SK-N-SH (cell line): ENCODE measurements at regions not wholly inside any gene's neighbourhood (a gene's known extent, or its start where the extent isn't known, plus 50 kb on each side); places are given as distances from the start of the nearest gene placed in this dataset.

Experiments
- CTCF ChIA-PET: fragments of 300-600, 350-600 bp; formaldehyde crosslinking; extraction: SDS; loops from one replicate; lab custom pipeline; 2021; lab: Yijun Ruan, JAX
- POLR2A ChIA-PET: fragments of 350-600 bp; sonication (Branson Sonifier 250); formaldehyde crosslinking; extraction: SDS; loops from one replicate; lab custom pipeline; 2020; ENCODE audit warnings: antibody characterized with exemption, inconsistent platforms; lab: Yijun Ruan, JAX
- DNase-seq: peaks from one replicate; pipeline ENCODE4 v3.0.0; 2012
- H2AFZ ChIP-seq: fragments of 200-600 bp; sonication (generic); 2 replicates; pipeline ENCODE4 v1.8.1; 2016; ENCODE audit warnings: antibody characterized with exemption, mild to moderate bottlenecking, low read depth
- H3F3A ChIP-seq: fragments of 200-600 bp; sonication (generic); replicated peaks from 2 replicates; pipeline ENCODE3; 2016; ENCODE audit warnings: antibody characterized with exemption, mild to moderate bottlenecking; ENCODE audit not compliant: insufficient read depth
- H3K27ac ChIP-seq, 2 experiments: fragments of 200-500 bp in 1 of 2; fragments of 200-600 bp in 1 of 2; sonication (Bioruptor generic) in 1 of 2; sonication (generic), shearing (Covaris generic) in 1 of 2; 2 replicates each; pipeline versions ENCODE4 v1.5.1 to v1.6.1; 2014 to 2016; ENCODE audit warnings: low read depth in 2 of 2, inconsistent platforms in 1 of 2, low read length in 1 of 2, mild to moderate bottlenecking in 1 of 2, mixed read lengths in 1 of 2
- H3K27me3 ChIP-seq: fragments of 200-600 bp; sonication (generic), shearing (Covaris generic); 2 replicates; pipeline ENCODE4 v1.6.1; 2016; ENCODE audit warnings: mixed run types; ENCODE audit not compliant: insufficient read depth
- H3K36me3 ChIP-seq, 2 experiments: fragments of 200-500 bp in 1 of 2; fragments of 200-600 bp in 1 of 2; sonication (Bioruptor generic) in 1 of 2; sonication (generic) in 1 of 2; replicated peaks in 1 of 2; 2 replicates each; pipeline versions ENCODE3 to v1.5.1; 2014 to 2016; ENCODE audit warnings: low read length in 1 of 2, mild to moderate bottlenecking in 1 of 2; ENCODE audit not compliant: insufficient read depth in 2 of 2, control insufficient read depth in 1 of 2
- H3K4me1 ChIP-seq, 2 experiments: fragments of 200-500 bp in 1 of 2; fragments of 200-600 bp in 1 of 2; sonication (Bioruptor generic) in 1 of 2; sonication (generic), shearing (Covaris generic) in 1 of 2; 2 replicates each; pipeline versions ENCODE4 v1.5.1 to v1.6.1; 2014 to 2016; ENCODE audit warnings: low read depth in 1 of 2, low read length in 1 of 2, mixed run types in 1 of 2; ENCODE audit not compliant: insufficient read depth in 2 of 2, control insufficient read depth in 1 of 2
- H3K4me2 ChIP-seq: fragments of 200-600 bp; sonication (generic), shearing (Covaris generic); 2 replicates; pipeline ENCODE4 v1.6.1; 2017; ENCODE audit warnings: mixed run types
- H3K4me3 ChIP-seq, 2 experiments: fragments of 200-500 bp in 1 of 2; fragments of 200-600 bp in 1 of 2; sonication (Bioruptor generic) in 1 of 2; sonication (generic), shearing (Covaris generic) in 1 of 2; 2 replicates each; pipeline versions ENCODE4 v1.5.1 to v1.8.1; 2014 to 2016; ENCODE audit warnings: low read depth in 2 of 2, inconsistent platforms in 1 of 2, low read length in 1 of 2, mild to moderate bottlenecking in 1 of 2, mixed read lengths in 1 of 2, moderate library complexity in 1 of 2
- H3K79me2 ChIP-seq: fragments of 200-600 bp; sonication (generic); 2 replicates; pipeline ENCODE4 v1.8.1; 2017; ENCODE audit warnings: mild to moderate bottlenecking; ENCODE audit not compliant: insufficient read depth
- H3K9ac ChIP-seq: fragments of 200-600 bp; sonication (generic); 2 replicates; pipeline ENCODE4 v1.6.1; 2017; ENCODE audit warnings: mixed run types
- H3K9me2 ChIP-seq: fragments of 200-600 bp; sonication (generic); 2 replicates; pipeline ENCODE4 v1.6.1; 2017; ENCODE audit warnings: mixed run types
- H3K9me3 ChIP-seq: fragments of 200-600 bp; sonication (generic); 2 replicates; pipeline ENCODE4 v1.6.1; 2017; ENCODE audit warnings: mixed run types, mild to moderate bottlenecking, moderate library complexity
- H4K20me1 ChIP-seq: fragments of 200-600 bp; sonication (generic); 2 replicates; pipeline ENCODE4 v1.6.1; 2017; ENCODE audit warnings: mild to moderate bottlenecking, mixed run types; ENCODE audit not compliant: insufficient read depth
- EP300 ChIP-seq, 2 experiments: IDR thresholded peaks; 2 replicates each; pipeline versions ENCODE4 v1.4.0 to v1.6.1; 2012; ENCODE audit warnings: borderline replicate concordance in 1 of 2, low read depth in 1 of 2, low read length in 1 of 2
- EZH2phosphoT487 ChIP-seq: fragments of 200-600 bp; sonication (generic); IDR thresholded peaks from 2 replicates; pipeline ENCODE4 v1.6.1; 2017; ENCODE audit warnings: low read depth, mixed run types, mild to moderate bottlenecking, antibody characterized with exemption, moderate library complexity, borderline replicate concordance
- FOSL2 ChIP-seq: IDR thresholded peaks from 2 replicates; pipeline ENCODE4 v1.4.0; 2012; ENCODE audit warnings: low read depth, mild to moderate bottlenecking, moderate library complexity, borderline replicate concordance
- FOXM1 ChIP-seq: IDR thresholded peaks from 2 replicates; pipeline ENCODE4 v1.4.0; 2012; ENCODE audit warnings: low read depth, mild to moderate bottlenecking
- IRF3 ChIP-seq: fragments of 150-350 bp; IDR thresholded peaks from 2 replicates; pipeline ENCODE4 v1.6.1; 2016; ENCODE audit warnings: mild to moderate bottlenecking, low read depth, low read length
- JUND ChIP-seq: IDR thresholded peaks from 2 replicates; pipeline ENCODE4 v1.4.0; 2012
- MAX ChIP-seq: IDR thresholded peaks from 2 replicates; pipeline ENCODE4 v1.4.0; 2012; ENCODE audit warnings: low read depth
- MXI1 ChIP-seq: IDR thresholded peaks from 2 replicates; pipeline ENCODE4 v1.6.1; 2012; ENCODE audit warnings: mild to moderate bottlenecking, low read depth, low read length, improper control_type of control experiment
- NFIC ChIP-seq: IDR thresholded peaks from 2 replicates; pipeline ENCODE4 v1.4.0; 2012; ENCODE audit warnings: borderline replicate concordance
- NRF1 ChIP-seq: IDR thresholded peaks from 2 replicates; pipeline ENCODE4 v1.6.1; 2012; ENCODE audit warnings: low read depth, mild to moderate bottlenecking, low read length
- PBX3 ChIP-seq: IDR thresholded peaks from 2 replicates; pipeline ENCODE4; 2012
- POLR2AphosphoS5 ChIP-seq: IDR thresholded peaks from 2 replicates; pipeline ENCODE4 v1.6.1; 2012; ENCODE audit warnings: low read depth, low read length
- RAD21 ChIP-seq: IDR thresholded peaks from 2 replicates; pipeline ENCODE4 v1.6.1; 2012; ENCODE audit warnings: mild to moderate bottlenecking, low read length
- RCOR1 ChIP-seq: fragments of 150-350 bp; IDR thresholded peaks from 2 replicates; pipeline ENCODE4 v1.6.1; 2017; ENCODE audit warnings: antibody characterized with exemption, low read length
- RFX5 ChIP-seq: IDR thresholded peaks from 2 replicates; pipeline ENCODE4 v1.6.1; 2012; ENCODE audit warnings: mild to moderate bottlenecking, improper control_type of control experiment, low read length
- SIN3A ChIP-seq: IDR thresholded peaks from 2 replicates; pipeline ENCODE4 v1.6.1; 2012; ENCODE audit warnings: low read depth, mild to moderate bottlenecking, low read length, moderate library complexity, borderline replicate concordance
- TAF1 ChIP-seq: IDR thresholded peaks from 2 replicates; pipeline ENCODE4 v1.6.1; 2012; ENCODE audit warnings: low read depth, mild to moderate bottlenecking, low read length, moderate library complexity, borderline replicate concordance
- TCF12 ChIP-seq: IDR thresholded peaks from 2 replicates; pipeline ENCODE4 v1.4.0; 2012
- USF2 ChIP-seq: fragments of 150-350 bp; IDR thresholded peaks from 2 replicates; pipeline ENCODE4 v1.6.1; 2017; ENCODE audit warnings: antibody characterized with exemption, low read length, low read depth, borderline replicate concordance
- ZBTB33 ChIP-seq: IDR thresholded peaks from 2 replicates; pipeline ENCODE4 v1.4.0; 2012; ENCODE audit warnings: low read depth, borderline replicate concordance
- WGBS: methylation state at CpG from one replicate; pipeline ENCODE4 v1.1.6; 2017; ENCODE audit warnings: low lambda C conversion rate; 5-methylcytosine and 5-hydroxymethylcytosine counted together

- ChIA-PET CTCF (no interaction called here), POLR2A (no interaction called here)
- Histone ChIP-seq H3K4me2 (no peak overlapping the region), H3K27ac (no peak overlapping the region), H3K36me3 (no peaks in the 10 kb centered on the region), H3K79me2 (no peaks in the 10 kb centered on the region), H2AFZ (no peak overlapping the region), H3K9me2 (no peaks in the 10 kb centered on the region), H3K4me1 (no peaks in the 10 kb centered on the region), H3K27me3 (no peaks in the 10 kb centered on the region), H4K20me1 (no peaks in the 10 kb centered on the region), H3K9me3 (no peaks in the 10 kb centered on the region), H3F3A (no peaks in the 10 kb centered on the region), H3K4me3 (no peak overlapping the region), H3K9ac (no peak overlapping the region)
- 100% methylated on average over 1 of the region's 1 CpG for WGBS
- TF ChIP-seq TCF12 (no peak), RAD21 (no peak), FOXM1 (no peak), MXI1 (no peak), TAF1 (no peak), FOSL2 (no peak), RCOR1 (no peak), USF2 (no peak), ZBTB33 (no peak), PBX3 (no peak), EZH2phosphoT487 (no peak), RFX5 (no peak), MAX (no peak), NFIC (no peak), POLR2AphosphoS5 (no peak)
- no peak for DNase-seq
Measured at GRCh38 chr3:25367025-25367424, 61.0 kb upstream of the RARB start.

- no peak for DNase-seq
- no peaks in the 10 kb centered on the region for H3K36me3 ChIP-seq
- no peaks in the 10 kb centered on the region for H4K20me1 ChIP-seq
- no peaks in the 10 kb centered on the region for H3F3A ChIP-seq
- no peak overlapping the region for H3K4me2 ChIP-seq
- H2AFZ ChIP-seq = no peak overlapping the region
- CTCF ChIA-PET = no interaction called here
- no peak overlapping the region for H3K4me3 ChIP-seq
- WGBS = 52% methylated on average over 3 of the region's 3 CpGs
- H3K9ac ChIP-seq = no peak overlapping the region
- no peak overlapping the region for H3K27ac ChIP-seq
- H3K79me2 ChIP-seq = no peaks in the 10 kb centered on the region
- H3K27me3 ChIP-seq = no peaks in the 10 kb centered on the region; the same call in 1 of the 2 replicates
- H3K4me1 ChIP-seq = peaks cover 0 to 2% of the 10 kb centered on the region in 2 experiments; a peak in 1 of 4 replicates
- H3K9me3 ChIP-seq = no peaks in the 10 kb centered on the region
- no peaks in the 10 kb centered on the region for H3K9me2 ChIP-seq
- POLR2A ChIA-PET = no interaction called here
- no peak for TF ChIP-seq RAD21
- TF ChIP-seq FOXM1 = no peak
- no peak for TF ChIP-seq JUND
- no peak for TF ChIP-seq FOSL2
- TF ChIP-seq RCOR1 = no peak
- no peak for TF ChIP-seq MAX
- no peak for TF ChIP-seq SIN3A
- TF ChIP-seq IRF3 = no peak
- no peak for TF ChIP-seq EP300 (IDR thresholded peaks at IDR 0.05; ENCODE audit: borderline replicate concordance in 1 of 2, low read depth in 1 of 2, low read length in 1 of 2)
- no peak for TF ChIP-seq NRF1
Measured at GRCh38 chr3:25372167-25372566, 55.9 kb upstream of the RARB start.
